ENCODE measurements at regions not wholly inside any gene's neighbourhood (a gene's known extent, or its start where the extent isn't known, plus 50 kb on each side); places are given as distances from the start of the nearest gene placed in this dataset.

DNA sequence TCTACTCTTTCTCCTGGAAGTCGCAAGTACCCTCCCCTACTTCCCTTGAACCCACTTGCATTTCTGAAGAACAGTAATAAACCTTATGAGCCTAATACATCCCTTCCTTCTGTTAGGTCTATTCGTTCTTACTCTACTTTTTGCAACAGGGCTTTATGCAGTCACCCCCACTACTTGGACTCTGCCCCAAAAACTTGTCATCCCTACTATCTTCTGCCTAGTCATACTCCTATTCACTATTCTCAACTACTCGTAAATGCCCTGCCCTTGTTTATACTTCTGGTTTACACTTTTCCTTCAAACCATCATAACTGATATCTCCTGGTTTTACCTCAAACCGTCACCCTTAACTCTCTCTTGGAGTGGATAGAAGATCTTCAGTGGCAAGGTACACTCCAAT is 55.2 kb upstream of the SLIT2 start:
- H3K4me2 ChIP-seq (ENCODE audit: low read length) = no peak overlapping the region
- no peaks in the 10 kb centered on the region for H3F3A ChIP-seq (ENCODE audit: control insufficient read depth, insufficient read depth)
- no peaks in the 10 kb centered on the region for H3K9me2 ChIP-seq (replicated peaks; ENCODE audit: control insufficient read depth, low read length)
- TF ChIP-seq, protein P1, sequence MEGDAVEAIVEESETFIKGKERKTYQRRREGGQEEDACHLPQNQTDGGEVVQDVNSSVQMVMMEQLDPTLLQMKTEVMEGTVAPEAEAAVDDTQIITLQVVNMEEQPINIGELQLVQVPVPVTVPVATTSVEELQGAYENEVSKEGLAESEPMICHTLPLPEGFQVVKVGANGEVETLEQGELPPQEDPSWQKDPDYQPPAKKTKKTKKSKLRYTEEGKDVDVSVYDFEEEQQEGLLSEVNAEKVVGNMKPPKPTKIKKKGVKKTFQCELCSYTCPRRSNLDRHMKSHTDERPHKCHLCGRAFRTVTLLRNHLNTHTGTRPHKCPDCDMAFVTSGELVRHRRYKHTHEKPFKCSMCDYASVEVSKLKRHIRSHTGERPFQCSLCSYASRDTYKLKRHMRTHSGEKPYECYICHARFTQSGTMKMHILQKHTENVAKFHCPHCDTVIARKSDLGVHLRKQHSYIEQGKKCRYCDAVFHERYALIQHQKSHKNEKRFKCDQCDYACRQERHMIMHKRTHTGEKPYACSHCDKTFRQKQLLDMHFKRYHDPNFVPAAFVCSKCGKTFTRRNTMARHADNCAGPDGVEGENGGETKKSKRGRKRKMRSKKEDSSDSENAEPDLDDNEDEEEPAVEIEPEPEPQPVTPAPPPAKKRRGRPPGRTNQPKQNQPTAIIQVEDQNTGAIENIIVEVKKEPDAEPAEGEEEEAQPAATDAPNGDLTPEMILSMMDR (IDR thresholded peaks at IDR 0.05; ENCODE audit: low read depth, low read length, poor library complexity, severe bottlenecking) = no peak
- no peak for TF ChIP-seq EZH2phosphoT487 (IDR thresholded peaks at IDR 0.05; ENCODE audit: borderline replicate concordance, low read length)
- H3K9me3 ChIP-seq (ENCODE audit: control insufficient read depth, insufficient read depth, low read length) = no peaks in the 10 kb centered on the region
- H3K36me3 ChIP-seq (ENCODE audit: control insufficient read depth, low read length) = no peaks in the 10 kb centered on the region
- no peak overlapping the region for H3K4me3 ChIP-seq (ENCODE audit: low read length)
- no peaks in the 10 kb centered on the region for H3K27me3 ChIP-seq (ENCODE audit: control insufficient read depth, low read length)
- H3K79me2 ChIP-seq (ENCODE audit: control insufficient read depth, low read length) = no peaks in the 10 kb centered on the region
- H3K4me1 ChIP-seq (ENCODE audit: control insufficient read depth, low read length) = no peaks in the 10 kb centered on the region
- H4K20me1 ChIP-seq (ENCODE audit: control insufficient read depth, insufficient read depth, low read depth, low read length) = no peaks in the 10 kb centered on the region
- H3K27ac ChIP-seq (ENCODE audit: low read depth, low read length) = no peak overlapping the region

DNA sequence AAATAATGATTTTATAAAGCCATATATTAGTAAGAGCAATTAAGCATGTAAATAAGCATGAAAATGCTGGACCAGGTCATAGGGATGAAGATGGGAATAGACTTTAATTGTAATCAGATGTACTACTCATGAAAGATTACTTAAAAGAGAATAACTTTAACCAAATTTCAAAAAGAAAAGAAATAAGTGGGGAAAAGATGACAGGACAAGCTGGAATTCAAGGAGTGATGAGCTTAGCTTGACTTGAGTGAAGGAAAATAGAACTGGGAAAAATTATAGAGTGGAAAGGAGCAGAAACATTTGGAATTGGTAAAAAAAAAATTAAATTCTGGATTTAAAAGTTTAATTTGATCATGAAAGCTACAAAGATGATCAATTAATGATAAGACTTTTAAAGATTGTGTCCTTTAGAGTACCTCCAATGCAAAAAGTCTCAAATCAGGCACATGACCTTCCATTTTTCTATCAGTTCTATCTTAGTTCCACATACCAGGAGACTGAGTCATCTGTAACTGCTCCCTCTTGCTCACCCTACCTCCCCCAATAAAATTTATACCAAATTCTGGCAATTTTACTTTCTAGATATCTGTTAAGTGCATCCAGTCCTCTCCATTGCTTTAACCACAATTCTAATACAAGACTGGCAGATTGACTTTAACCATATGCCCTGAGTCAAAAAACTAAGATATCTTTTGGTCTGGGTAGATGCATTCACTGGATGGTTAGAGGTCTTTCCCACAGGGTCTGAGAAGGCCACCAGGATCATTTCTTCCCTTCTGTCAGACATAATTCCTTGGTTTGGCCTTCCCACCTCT is 56.4 kb upstream of the SLIT2 start:
- H3K4me3 ChIP-seq (ENCODE audit: low read length) = no peak overlapping the region
- H4K20me1 ChIP-seq (ENCODE audit: control insufficient read depth, insufficient read depth, low read depth, low read length) = no peaks in the 10 kb centered on the region
- no peak for TF ChIP-seq EZH2phosphoT487 (IDR thresholded peaks at IDR 0.05; ENCODE audit: borderline replicate concordance, low read length)
- TF ChIP-seq, protein P1 (IDR thresholded peaks at IDR 0.05; ENCODE audit: low read depth, low read length, poor library complexity, severe bottlenecking) = no peak
- H3K9me3 ChIP-seq (ENCODE audit: control insufficient read depth, insufficient read depth, low read length) = no peaks in the 10 kb centered on the region
- H3K27ac ChIP-seq (ENCODE audit: low read depth, low read length) = no peak overlapping the region
- no peaks in the 10 kb centered on the region for H3F3A ChIP-seq (ENCODE audit: control insufficient read depth, insufficient read depth)
- H3K4me1 ChIP-seq (ENCODE audit: control insufficient read depth, low read length) = no peaks in the 10 kb centered on the region
- H3K4me2 ChIP-seq (ENCODE audit: low read length) = no peak overlapping the region
- H3K27me3 ChIP-seq (ENCODE audit: control insufficient read depth, low read length) = no peaks in the 10 kb centered on the region
- no peaks in the 10 kb centered on the region for H3K36me3 ChIP-seq (ENCODE audit: control insufficient read depth, low read length)
- H3K79me2 ChIP-seq (ENCODE audit: control insufficient read depth, low read length) = no peaks in the 10 kb centered on the region
- no peaks in the 10 kb centered on the region for H3K9me2 ChIP-seq (replicated peaks; ENCODE audit: control insufficient read depth, low read length)

DNA sequence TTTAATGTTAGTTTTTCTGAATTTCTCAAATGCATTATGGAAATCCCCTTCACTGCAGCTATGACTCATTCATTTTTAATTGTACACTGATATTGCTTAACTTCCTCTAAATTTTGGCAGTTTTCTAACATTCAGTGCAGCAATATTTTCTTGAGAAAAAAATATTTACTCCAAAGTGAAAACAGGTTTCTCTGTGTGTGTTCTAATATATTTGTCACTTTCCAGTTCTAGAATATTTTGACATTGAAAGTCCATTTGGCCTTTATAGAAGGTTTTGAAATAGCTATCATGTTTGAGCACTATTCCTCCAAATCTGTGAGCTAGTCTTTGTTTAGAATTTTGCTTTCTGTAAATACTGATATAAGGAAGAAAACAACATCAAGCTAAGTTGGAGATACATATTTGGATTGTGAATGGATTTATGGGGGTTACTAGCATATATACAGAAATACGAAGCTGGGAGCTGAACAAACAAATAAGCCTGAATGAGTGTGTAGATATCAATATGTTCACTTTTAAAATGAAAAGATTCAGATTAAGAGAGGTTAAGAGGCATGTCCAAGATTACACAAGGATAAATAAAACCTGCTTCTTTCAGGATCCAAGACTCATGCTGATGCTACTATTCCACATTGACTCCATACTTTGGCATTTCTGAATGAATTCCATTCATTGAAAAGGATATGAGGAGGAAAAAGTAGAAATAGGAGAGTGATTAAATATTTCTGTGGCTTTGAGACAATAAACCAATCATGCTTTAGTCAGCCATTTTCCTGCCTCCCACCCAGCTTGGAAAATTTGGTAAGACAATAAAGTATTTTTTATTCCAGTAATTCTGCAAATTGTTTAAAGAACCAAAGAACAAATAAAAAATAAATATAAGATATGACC is 57.3 kb upstream of the SLIT2 start:
- Histone ChIP-seq H3K36me3 (ENCODE audit: control insufficient read depth, low read length) (no peaks in the 10 kb centered on the region), H4K20me1 (ENCODE audit: control insufficient read depth, insufficient read depth, low read depth, low read length) (no peaks in the 10 kb centered on the region), H3K4me2 (ENCODE audit: low read length) (no peak overlapping the region), H3K4me3 (ENCODE audit: low read length) (no peak overlapping the region), H3K4me1 (ENCODE audit: control insufficient read depth, low read length) (no peaks in the 10 kb centered on the region), H3K79me2 (ENCODE audit: control insufficient read depth, low read length) (no peaks in the 10 kb centered on the region), H3K27me3 (ENCODE audit: control insufficient read depth, low read length) (no peaks in the 10 kb centered on the region), H3F3A (ENCODE audit: control insufficient read depth, insufficient read depth) (no peaks in the 10 kb centered on the region), H3K27ac (ENCODE audit: low read depth, low read length) (no peak overlapping the region), H3K9me3 (ENCODE audit: control insufficient read depth, insufficient read depth, low read length) (no peaks in the 10 kb centered on the region), H3K9me2 (replicated peaks; ENCODE audit: control insufficient read depth, low read length) (no peaks in the 10 kb centered on the region)
- TF ChIP-seq EZH2phosphoT487 (IDR thresholded peaks at IDR 0.05; ENCODE audit: borderline replicate concordance, low read length) = no peak
- TF ChIP-seq, protein P1 (IDR thresholded peaks at IDR 0.05; ENCODE audit: low read depth, low read length, poor library complexity, severe bottlenecking) = no peak

Measured in DOHH2 (cell line).